GM18873 (cell line): ENCODE measurements at regions not wholly inside any gene's neighbourhood (a gene's known extent, or its start where the extent isn't known, plus 50 kb on each side); places are given as distances from the start of the nearest gene placed in this dataset.
"Not testable (repeated sequence)": the region's sequence is repeated elsewhere in the genome, so short reads cannot be mapped to it uniquely, and the experiment has no call there.

Experiments used
- ATAC-seq: cut with Tn5 transposase; IDR thresholded peaks from one replicate; pipeline ENCODE4 v1.9.1; 2021; ENCODE audit warnings: mild to moderate bottlenecking, moderate library complexity, moderate number of reproducible peaks; ENCODE audit not compliant: unreplicated experiment, low FRiP score

GRCh38 chr2:7417845-7418742 lies 500.9 kb downstream of the RNF144A start:
- no peak for ATAC-seq

DNA sequence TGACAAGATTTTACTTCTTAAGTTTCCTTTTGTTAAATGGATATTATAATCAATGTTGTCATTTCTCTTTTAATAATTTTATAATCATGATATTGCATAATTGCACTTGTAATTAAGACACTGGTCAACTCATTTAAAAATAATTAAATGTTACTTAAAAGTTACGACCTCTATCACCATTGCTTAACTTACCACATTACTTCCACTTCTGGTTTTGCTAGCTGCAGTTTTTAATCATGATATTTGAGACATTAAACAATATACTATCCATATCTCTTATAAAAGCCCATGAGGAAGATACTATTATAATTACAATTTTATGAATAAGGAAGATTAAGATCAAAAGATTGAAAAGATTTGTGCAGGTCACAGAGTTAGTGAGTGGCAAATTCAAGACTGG lies 502.0 kb downstream of the RNF144A start:
- no peak for ATAC-seq

- ATAC-seq: no peak
These were observed 502.7 kb downstream of the RNF144A start for GRCh38 chr2:7419814-7420311.

- ATAC-seq: no peak
These were observed 503.3 kb downstream of the RNF144A start for GRCh38 chr2:7420530-7420929.

DNA sequence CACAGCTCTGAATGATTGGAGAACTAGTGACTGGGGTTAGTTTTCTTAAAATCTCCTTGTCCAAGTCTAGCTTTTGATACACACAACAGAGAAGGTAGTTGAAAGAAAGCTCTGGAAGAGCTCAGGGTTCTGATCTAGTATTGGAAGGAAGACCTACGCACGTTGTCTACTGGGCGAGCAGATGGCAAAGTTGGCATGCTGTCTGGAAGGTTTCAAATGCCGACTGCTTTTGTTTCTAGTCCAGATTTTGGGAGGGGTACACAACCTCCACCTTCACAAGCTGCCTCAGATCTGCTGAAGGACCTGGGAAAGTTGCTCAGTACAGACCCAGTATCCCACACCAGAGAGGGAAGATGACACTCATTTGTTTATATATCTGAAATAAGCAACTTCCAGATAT lies 507.3 kb downstream of the RNF144A start:
- ATAC-seq: no peak

- no peak for ATAC-seq
These were observed 510.3 kb downstream of the RNF144A start for GRCh38 chr2:7427293-7428060.

GRCh38 chr2:7428454-7429204 lies 511.4 kb downstream of the RNF144A start:
- no peak for ATAC-seq

GRCh38 chr2:7429733-7430132 lies 512.5 kb downstream of the RNF144A start:
- no peak for ATAC-seq

- no peak for ATAC-seq
These were observed 513.2 kb downstream of the RNF144A start for GRCh38 chr2:7430421-7430868.

- no peak for ATAC-seq
These were observed 513.8 kb downstream of the RNF144A start for GRCh38 chr2:7430869-7431641.

GRCh38 chr2:7432436-7432835 lies 515.2 kb downstream of the RNF144A start:
- ATAC-seq: no peak

GRCh38 chr2:7436096-7436906 lies 519.1 kb downstream of the RNF144A start:
- no peak for ATAC-seq

- ATAC-seq: no peak
These were observed 519.9 kb downstream of the RNF144A start for GRCh38 chr2:7437141-7437540.

GRCh38 chr2:7437716-7438632 lies 520.8 kb downstream of the RNF144A start:
- no peak for ATAC-seq

DNA sequence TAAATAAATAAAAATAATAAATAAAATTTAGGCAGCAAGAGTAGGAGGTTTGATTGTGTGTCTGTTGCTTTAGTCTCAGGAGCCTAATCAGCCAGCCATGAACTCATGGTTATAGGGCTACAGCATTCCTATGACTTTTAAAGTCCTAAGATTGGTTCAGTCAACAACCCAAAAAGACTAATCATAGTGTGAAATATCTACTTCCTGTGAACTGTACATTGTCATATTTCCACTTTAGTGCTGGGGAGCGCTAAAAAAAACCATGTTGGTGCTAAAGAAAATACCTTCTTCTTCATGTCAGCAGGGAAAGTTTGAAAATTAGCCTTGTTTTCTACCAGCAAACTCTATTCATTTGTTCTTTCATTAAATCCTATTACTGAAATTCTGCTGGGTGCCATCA lies 521.6 kb downstream of the RNF144A start:
- no peak for ATAC-seq

- no peak for ATAC-seq
These were observed 523.8 kb downstream of the RNF144A start for GRCh38 chr2:7440977-7441376.

- not testable (repeated sequence) for ATAC-seq
These were observed 524.6 kb downstream of the RNF144A start for GRCh38 chr2:7441841-7442240.

GRCh38 chr2:7444626-7445025 lies 527.4 kb downstream of the RNF144A start:
- no peak for ATAC-seq
